Endodermal cell (in vitro differentiated cells): ENCODE measurements at regions not wholly inside any gene's neighbourhood (a gene's known extent, or its start where the extent isn't known, plus 50 kb on each side); places are given as distances from the start of the nearest gene placed in this dataset.
"Not testable (repeated sequence)": the region's sequence is repeated elsewhere in the genome, so short reads cannot be mapped to it uniquely, and the experiment has no call there.

Experiments
- DNase-seq: peaks from one replicate; pipeline ENCODE4 v3.0.0-alpha.2; 2017
- H3K27ac ChIP-seq: 2 replicates; pipeline ENCODE4 v1.5.1; 2013; ENCODE audit warnings: mild to moderate bottlenecking, low read depth, low read length, moderate library complexity
- H3K27me3 ChIP-seq: 2 replicates; pipeline ENCODE4 v1.6.1; 2013; ENCODE audit warnings: mild to moderate bottlenecking, low read length, moderate library complexity; ENCODE audit not compliant: insufficient read depth, control insufficient read depth, poor library complexity, severe bottlenecking
- H3K36me3 ChIP-seq: 2 replicates; pipeline ENCODE4 v1.7.0; 2013; ENCODE audit warnings: mild to moderate bottlenecking, low read length, moderate library complexity; ENCODE audit not compliant: control insufficient read depth, insufficient read depth
- H3K4me1 ChIP-seq: one replicate; pipeline ENCODE4 v1.7.0; 2013; ENCODE audit warnings: low read length; ENCODE audit not compliant: control insufficient read depth, insufficient read depth
- H3K4me3 ChIP-seq: 2 replicates; pipeline ENCODE4 v1.5.1; 2013; ENCODE audit warnings: mild to moderate bottlenecking, low read length, moderate library complexity
- H3K9ac ChIP-seq: 2 replicates; pipeline ENCODE4 v1.6.1; 2013; ENCODE audit warnings: mild to moderate bottlenecking, low read length, moderate library complexity; ENCODE audit not compliant: poor library complexity, severe bottlenecking; ENCODE audit errors: extremely low read depth
- H3K9me3 ChIP-seq: 2 replicates; pipeline ENCODE4 v1.6.1; 2013; ENCODE audit warnings: mild to moderate bottlenecking, low read length, moderate library complexity; ENCODE audit not compliant: control insufficient read depth
- H3K27ac Mint-ChIP-seq: 2 replicates; pipeline ENCODE4 v1.8.0; 2020; ENCODE audit warnings: mixed read lengths
- H3K27me3 Mint-ChIP-seq: 2 replicates; pipeline ENCODE4 v1.8.0; 2021; ENCODE audit warnings: mild to moderate bottlenecking, mixed read lengths; ENCODE audit not compliant: insufficient read depth
- H3K36me3 Mint-ChIP-seq: 2 replicates; pipeline ENCODE4 v1.8.0; 2020; ENCODE audit warnings: low read depth, mixed read lengths
- H3K4me1 Mint-ChIP-seq: 2 replicates; pipeline ENCODE4 v1.8.0; 2020; ENCODE audit warnings: mixed read lengths
- H3K4me3 Mint-ChIP-seq: 2 replicates; pipeline ENCODE4 v1.8.0; 2020; ENCODE audit warnings: mild to moderate bottlenecking, moderate library complexity, mixed read lengths
- H3K9me3 Mint-ChIP-seq: 2 replicates; pipeline ENCODE4 v1.8.0; 2020; ENCODE audit warnings: mild to moderate bottlenecking, mixed read lengths
- WGBS, 2 experiments: methylation state at CpG; one replicate each; pipeline versions ENCODE4 v1.1.5 to v1.1.7; 2013; ENCODE audit warnings: missing lambda C conversion rate in 2 of 2, mixed read lengths in 1 of 2; ENCODE audit not compliant: insufficient coverage in 1 of 2, insufficient read length in 1 of 2; 5-methylcytosine and 5-hydroxymethylcytosine counted together
- TF ChIP-seq, protein P1 (sequence below): fragments of 200-600 bp; sonication (generic); conservative IDR thresholded peaks from 2 replicates; pipeline ENCODE4 v1.5.0; 2021; ENCODE audit warnings: antibody characterized with exemption, mild to moderate bottlenecking

DNA sequence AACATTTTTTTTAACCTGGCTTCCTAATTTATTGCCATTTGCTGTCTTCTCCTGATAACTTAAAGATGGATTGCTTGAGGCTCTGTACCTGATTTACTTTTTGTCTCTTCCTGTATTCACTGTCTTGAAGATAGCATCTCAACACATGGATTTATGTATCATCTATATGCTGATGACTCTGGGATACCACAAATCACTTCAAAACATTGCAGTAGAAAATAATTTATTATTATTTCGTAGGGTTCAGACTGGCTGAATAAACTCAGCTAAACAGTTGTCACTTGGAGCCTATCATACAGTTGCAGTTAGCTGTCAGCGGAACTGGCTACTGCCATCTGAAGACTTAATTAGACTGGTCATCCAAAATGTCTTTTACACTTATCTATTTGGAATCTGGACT is 1025.2 kb upstream of the CDH18 start:
- no peaks in the 10 kb centered on the region for H3K36me3 Mint-ChIP-seq
- Histone ChIP-seq H3K4me1 (peaks cover 6% of the 10 kb centered on the region), H3K36me3 (no peaks in the 10 kb centered on the region), H3K9me3 (peaks cover 7% of the 10 kb centered on the region), H3K9ac (no peak overlapping the region), H3K27ac (no peak overlapping the region), H3K27me3 (no peaks in the 10 kb centered on the region), H3K4me3 (no peak overlapping the region)
- H3K4me3 Mint-ChIP-seq = no peak overlapping the region
- peaks cover 13% of the 10 kb centered on the region for H3K9me3 Mint-ChIP-seq
- no peak for DNase-seq
- 75 to 100% methylated on average over 1 to 2 of the region's 2 CpGs for WGBS, 2 experiments
- TF ChIP-seq, protein P1, sequence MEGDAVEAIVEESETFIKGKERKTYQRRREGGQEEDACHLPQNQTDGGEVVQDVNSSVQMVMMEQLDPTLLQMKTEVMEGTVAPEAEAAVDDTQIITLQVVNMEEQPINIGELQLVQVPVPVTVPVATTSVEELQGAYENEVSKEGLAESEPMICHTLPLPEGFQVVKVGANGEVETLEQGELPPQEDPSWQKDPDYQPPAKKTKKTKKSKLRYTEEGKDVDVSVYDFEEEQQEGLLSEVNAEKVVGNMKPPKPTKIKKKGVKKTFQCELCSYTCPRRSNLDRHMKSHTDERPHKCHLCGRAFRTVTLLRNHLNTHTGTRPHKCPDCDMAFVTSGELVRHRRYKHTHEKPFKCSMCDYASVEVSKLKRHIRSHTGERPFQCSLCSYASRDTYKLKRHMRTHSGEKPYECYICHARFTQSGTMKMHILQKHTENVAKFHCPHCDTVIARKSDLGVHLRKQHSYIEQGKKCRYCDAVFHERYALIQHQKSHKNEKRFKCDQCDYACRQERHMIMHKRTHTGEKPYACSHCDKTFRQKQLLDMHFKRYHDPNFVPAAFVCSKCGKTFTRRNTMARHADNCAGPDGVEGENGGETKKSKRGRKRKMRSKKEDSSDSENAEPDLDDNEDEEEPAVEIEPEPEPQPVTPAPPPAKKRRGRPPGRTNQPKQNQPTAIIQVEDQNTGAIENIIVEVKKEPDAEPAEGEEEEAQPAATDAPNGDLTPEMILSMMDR = no peak
- H3K27me3 Mint-ChIP-seq = no peaks in the 10 kb centered on the region
- H3K27ac Mint-ChIP-seq = no peak overlapping the region
- peaks cover 6% of the 10 kb centered on the region for H3K4me1 Mint-ChIP-seq

DNA sequence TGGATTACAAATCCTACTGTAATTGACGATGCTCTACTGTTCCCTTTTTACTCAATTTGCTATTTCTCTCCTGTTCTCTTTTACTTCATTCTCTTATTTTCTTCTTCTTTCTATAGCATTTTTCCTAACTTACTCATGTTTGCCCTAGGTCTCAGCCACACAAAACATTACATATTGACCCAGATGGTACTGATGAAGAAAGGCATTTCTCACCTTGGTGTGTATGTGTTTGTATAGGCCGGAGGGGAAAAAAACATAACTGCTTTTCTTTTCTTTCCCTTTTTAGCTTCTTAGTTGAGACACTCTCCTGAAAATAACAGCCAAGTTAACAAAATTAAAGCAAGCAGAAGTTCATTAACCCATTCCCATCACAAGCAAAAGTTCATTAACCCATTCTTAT is 1019.8 kb upstream of the CDH18 start:
- Histone ChIP-seq H3K9me3 (no peaks in the 10 kb centered on the region), H3K27ac (no peak overlapping the region), H3K4me3 (no peak overlapping the region), H3K36me3 (no peaks in the 10 kb centered on the region), H3K27me3 (no peaks in the 10 kb centered on the region), H3K4me1 (peaks cover 15% of the 10 kb centered on the region), H3K9ac (no peak overlapping the region)
- DNase-seq = no peak
- WGBS, 2 experiments = 90 to 100% methylated on average over 1 to 2 of the region's 2 CpGs
- Mint-ChIP-seq H3K4me1 (peaks cover 19% of the 10 kb centered on the region), H3K9me3 (peaks cover 2% of the 10 kb centered on the region), H3K4me3 (peak overlapping the region; percentile 1), H3K27ac (peak overlapping the region; percentile 40), H3K36me3 (no peaks in the 10 kb centered on the region), H3K27me3 (no peaks in the 10 kb centered on the region)
- TF ChIP-seq, protein P1 = no peak

GRCh38 chr5:20988933-20989332 is 1000.9 kb upstream of the CDH18 start:
- H3K27me3 ChIP-seq, H3K27ac ChIP-seq, H3K27ac Mint-ChIP-seq, H3K36me3 ChIP-seq, H3K27me3 Mint-ChIP-seq, H3K4me3 Mint-ChIP-seq, DNase-seq, H3K9ac ChIP-seq, H3K4me1 ChIP-seq: not testable (repeated sequence)
- Mint-ChIP-seq H3K36me3 (peaks cover 20% of the 10 kb centered on the region), H3K4me1 (peaks cover 25% of the 10 kb centered on the region), H3K9me3 (peaks cover 47% of the 10 kb centered on the region)
- peak overlapping the region; percentile 59 for H3K4me3 ChIP-seq
- 50 to 80% methylated on average over 1 to 2 of the region's 2 CpGs for WGBS, 2 experiments
- peaks cover 45% of the 10 kb centered on the region for H3K9me3 ChIP-seq

DNA sequence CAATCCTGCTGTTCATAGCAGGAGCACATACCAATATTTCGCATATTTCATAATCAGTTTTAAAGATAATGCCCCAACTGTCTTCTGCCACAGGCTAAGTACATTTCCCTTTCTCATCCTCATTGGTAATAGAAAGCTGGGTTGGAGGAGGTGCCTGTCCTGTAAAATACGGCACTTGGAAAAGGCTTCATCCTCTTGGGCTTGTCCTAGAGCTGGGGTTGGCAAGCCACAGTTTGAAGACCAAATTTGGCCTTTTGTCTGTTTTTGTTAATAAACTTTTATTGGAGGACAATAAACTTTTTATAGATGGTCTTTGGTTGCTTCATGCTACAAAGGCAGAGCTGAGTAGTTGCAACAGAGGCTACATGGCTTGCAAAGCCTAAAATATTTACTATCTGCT is 997.8 kb upstream of the CDH18 start:
- no peaks in the 10 kb centered on the region for H3K27me3 Mint-ChIP-seq
- WGBS, 2 experiments = 88 to 100% methylated on average over 1 to 2 of the region's 2 CpGs

More for the DNA sequence above, 997.8 kb upstream of the CDH18 start:
- H3K27me3 ChIP-seq = no peaks in the 10 kb centered on the region
- Mint-ChIP-seq H3K4me1 (peaks cover 6% of the 10 kb centered on the region), H3K27ac (no peak overlapping the region), H3K4me3 (no peak overlapping the region), H3K36me3 (peaks cover 18% of the 10 kb centered on the region), H3K9me3 (peaks cover 45% of the 10 kb centered on the region)
- H3K4me3 ChIP-seq = no peak overlapping the region
- no peak overlapping the region for H3K9ac ChIP-seq
- H3K4me1 ChIP-seq = no peaks in the 10 kb centered on the region
- no peak for DNase-seq
- no peaks in the 10 kb centered on the region for H3K36me3 ChIP-seq
- peaks cover 55% of the 10 kb centered on the region for H3K9me3 ChIP-seq
- TF ChIP-seq, protein P1 = no peak
- no peak overlapping the region for H3K27ac ChIP-seq
